Ectodermal cell (in vitro differentiated cells): ENCODE measurements at regions not wholly inside any gene's neighbourhood (a gene's known extent, or its start where the extent isn't known, plus 50 kb on each side); places are given as distances from the start of the nearest gene placed in this dataset.

Source experiments
- H3K27ac ChIP-seq: 2 replicates; pipeline ENCODE4 v1.7.0; 2013; ENCODE audit warnings: mild to moderate bottlenecking, low read depth, low read length; ENCODE audit not compliant: insufficient read depth, poor library complexity, severe bottlenecking
- H3K27me3 ChIP-seq: 2 replicates; pipeline ENCODE4 v1.7.0; 2013; ENCODE audit warnings: mild to moderate bottlenecking, low read length; ENCODE audit not compliant: insufficient read depth, control insufficient read depth, poor library complexity, severe bottlenecking
- H3K36me3 ChIP-seq: one replicate; pipeline ENCODE4 v1.7.0; 2013; ENCODE audit warnings: low read length; ENCODE audit not compliant: control insufficient read depth, insufficient read depth
- H3K4me1 ChIP-seq: one replicate; pipeline ENCODE4 v1.7.0; 2013; ENCODE audit warnings: low read length; ENCODE audit not compliant: control insufficient read depth, insufficient read depth
- H3K4me3 ChIP-seq: 2 replicates; pipeline ENCODE4 v1.7.0; 2013; ENCODE audit warnings: low read depth, low read length, control low read depth; ENCODE audit not compliant: insufficient read depth
- H3K9me3 ChIP-seq: 2 replicates; pipeline ENCODE4 v1.7.0; 2013; ENCODE audit warnings: mild to moderate bottlenecking, low read length, moderate library complexity; ENCODE audit not compliant: control insufficient read depth
- WGBS, 2 experiments: methylation state at CpG; one replicate each; pipeline ENCODE4 v1.1.7; 2013; ENCODE audit warnings: missing lambda C conversion rate in 2 of 2; 5-methylcytosine and 5-hydroxymethylcytosine counted together

GRCh38 chr13:50123862-50124535 lies 108.8 kb downstream of the KCNRG start:
- 0% methylated on average over 69 of the region's 69 CpGs for WGBS, 2 experiments
- H3K36me3 ChIP-seq: no peaks in the 10 kb centered on the region
- peak overlapping the region; percentile 72 for H3K27ac ChIP-seq
- H3K9me3 ChIP-seq: no peaks in the 10 kb centered on the region
- H3K4me3 ChIP-seq: peak overlapping the region; percentile 73
- peaks cover 87% of the 10 kb centered on the region for H3K27me3 ChIP-seq
- peaks cover 13% of the 10 kb centered on the region for H3K4me1 ChIP-seq

- H3K4me3 ChIP-seq: peak overlapping the region; percentile 73
- no peaks in the 10 kb centered on the region for H3K9me3 ChIP-seq
- peaks cover 19% of the 10 kb centered on the region for H3K4me1 ChIP-seq
- WGBS, 2 experiments: 0% methylated on average over 75 to 77 of the region's 78 CpGs
- no peaks in the 10 kb centered on the region for H3K36me3 ChIP-seq
- peaks cover 94% of the 10 kb centered on the region for H3K27me3 ChIP-seq
- peak overlapping the region; percentile 1 for H3K27ac ChIP-seq
These were observed 109.5 kb downstream of the KCNRG start for GRCh38 chr13:50124536-50125303.

GRCh38 chr13:50125304-50125553 lies 110.0 kb downstream of the KCNRG start:
- 0 to 1% methylated on average over 28 to 31 of the region's 31 CpGs for WGBS, 2 experiments
- no peaks in the 10 kb centered on the region for H3K36me3 ChIP-seq
- peaks cover 19% of the 10 kb centered on the region for H3K4me1 ChIP-seq
- peak overlapping the region; percentile 73 for H3K4me3 ChIP-seq
- H3K9me3 ChIP-seq: no peaks in the 10 kb centered on the region
- peaks cover 96% of the 10 kb centered on the region for H3K27me3 ChIP-seq
- peak overlapping the region; percentile 1 for H3K27ac ChIP-seq

- Histone ChIP-seq H3K4me3 (peak overlapping the region; percentile 73), H3K4me1 (peaks cover 20% of the 10 kb centered on the region), H3K27ac (peak overlapping the region; percentile 1), H3K9me3 (no peaks in the 10 kb centered on the region), H3K36me3 (no peaks in the 10 kb centered on the region), H3K27me3 (peaks cover 99% of the 10 kb centered on the region)
- 0% methylated on average over 82 to 86 of the region's 87 CpGs for WGBS, 2 experiments
These were observed 110.5 kb downstream of the KCNRG start for GRCh38 chr13:50125554-50126262.

- H3K27me3 ChIP-seq: peaks cover 99% of the 10 kb centered on the region
- no peak overlapping the region for H3K27ac ChIP-seq
- H3K4me3 ChIP-seq: peak overlapping the region; percentile 73
- WGBS, 2 experiments: 2% methylated on average over 28 of the region's 28 CpGs
- peaks cover 28% of the 10 kb centered on the region for H3K4me1 ChIP-seq
- H3K9me3 ChIP-seq: no peaks in the 10 kb centered on the region
- H3K36me3 ChIP-seq: no peaks in the 10 kb centered on the region
These were observed 111.2 kb downstream of the KCNRG start for GRCh38 chr13:50126263-50126992.

GRCh38 chr13:50126993-50127725 lies 111.9 kb downstream of the KCNRG start:
- H3K4me1 ChIP-seq: peaks cover 30% of the 10 kb centered on the region
- H3K36me3 ChIP-seq: no peaks in the 10 kb centered on the region
- H3K27ac ChIP-seq: no peak overlapping the region
- peak overlapping the region; percentile 26 for H3K4me3 ChIP-seq
- no peaks in the 10 kb centered on the region for H3K9me3 ChIP-seq
- H3K27me3 ChIP-seq: peaks cover 99% of the 10 kb centered on the region
- 1% methylated on average over 51 of the region's 51 CpGs for WGBS, 2 experiments

GRCh38 chr13:50127726-50128291 lies 112.6 kb downstream of the KCNRG start:
- H3K4me3 ChIP-seq: peak overlapping the region; percentile 26
- H3K27ac ChIP-seq: no peak overlapping the region
- peaks cover 99% of the 10 kb centered on the region for H3K27me3 ChIP-seq

GRCh38 chr13:50128428-50128931 lies 113.2 kb downstream of the KCNRG start:
- peaks cover 99% of the 10 kb centered on the region for H3K27me3 ChIP-seq
- no peaks in the 10 kb centered on the region for H3K36me3 ChIP-seq
- peaks cover 43% of the 10 kb centered on the region for H3K4me1 ChIP-seq
- 3 to 5% methylated on average over 18 of the region's 18 CpGs for WGBS, 2 experiments
- no peaks in the 10 kb centered on the region for H3K9me3 ChIP-seq
- H3K4me3 ChIP-seq: no peak overlapping the region
- H3K27ac ChIP-seq: no peak overlapping the region

More at GRCh38 chr13:50127726-50128291, 112.6 kb downstream of the KCNRG start:
- 0 to 1% methylated on average over 39 of the region's 39 CpGs for WGBS, 2 experiments
- Histone ChIP-seq H3K9me3 (no peaks in the 10 kb centered on the region), H3K36me3 (no peaks in the 10 kb centered on the region), H3K4me1 (peaks cover 36% of the 10 kb centered on the region)

GRCh38 chr13:50129081-50129705 lies 113.9 kb downstream of the KCNRG start:
- Histone ChIP-seq H3K27me3 (peaks cover 99% of the 10 kb centered on the region), H3K27ac (no peak overlapping the region), H3K4me3 (no peak overlapping the region), H3K4me1 (peaks cover 43% of the 10 kb centered on the region), H3K9me3 (no peaks in the 10 kb centered on the region), H3K36me3 (no peaks in the 10 kb centered on the region)
- 1% methylated on average over 30 of the region's 30 CpGs for WGBS, 2 experiments
